ENCODE measurements at regions not wholly inside any gene's neighbourhood (a gene's known extent, or its start where the extent isn't known, plus 50 kb on each side); places are given as distances from the start of the nearest gene placed in this dataset.

DNA sequence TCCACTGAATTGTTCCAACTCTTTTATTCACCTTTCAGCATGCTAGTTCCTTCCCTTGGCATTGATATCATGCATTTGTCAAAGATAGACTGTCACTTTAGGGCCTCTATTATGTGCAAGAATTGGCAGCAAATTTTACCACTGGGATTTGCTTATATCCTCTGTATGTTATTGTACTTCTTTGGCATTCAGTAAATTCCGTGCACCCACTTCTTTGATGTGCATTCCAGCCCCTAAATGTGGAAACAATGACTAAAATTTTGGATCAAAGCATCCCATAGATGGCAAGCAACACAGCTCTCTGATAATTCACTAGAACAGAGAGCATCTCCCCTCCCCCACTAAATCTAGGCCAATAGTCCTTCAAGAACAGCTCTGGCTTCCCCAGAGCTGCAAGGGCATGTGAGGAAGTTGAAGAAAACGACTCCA lies 399.0 kb upstream of the HNRNPA3 start:
- DNase-seq (ENCODE audit: low read depth): no peak

GRCh38 chr2:176814274-176814673 lies 398.3 kb upstream of the HNRNPA3 start:
- DNase-seq (ENCODE audit: low read depth): no peak

DNA sequence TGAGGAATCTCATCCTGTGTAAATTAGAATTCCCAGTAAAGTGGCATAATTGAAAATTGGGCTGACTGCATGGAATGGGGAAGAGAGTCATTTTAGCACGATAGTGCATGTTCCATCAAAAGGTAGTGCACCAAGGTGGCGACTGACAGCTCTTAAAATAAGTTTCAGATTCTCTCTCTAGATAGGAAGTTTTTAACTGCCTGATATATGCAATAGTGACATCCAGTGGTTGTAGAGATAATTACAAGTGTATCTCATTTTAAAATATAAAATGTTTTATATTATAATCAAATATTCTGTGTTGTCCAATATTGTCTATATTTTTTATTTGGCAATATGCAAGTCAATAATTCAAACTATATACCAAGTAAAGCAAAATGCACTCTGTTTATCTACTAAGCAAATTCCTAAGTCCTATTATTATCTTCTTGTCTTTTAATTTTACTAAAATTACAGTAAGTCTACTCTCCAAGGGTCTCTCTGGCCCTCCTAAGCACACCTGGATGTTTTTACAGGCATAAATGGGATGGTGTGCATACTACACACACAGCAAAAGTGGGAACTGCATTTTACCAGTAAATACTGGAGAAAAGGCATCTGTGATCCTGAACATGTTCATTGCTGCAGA lies 397.7 kb upstream of the HNRNPA3 start:
- no peak for DNase-seq (ENCODE audit: low read depth)

DNA sequence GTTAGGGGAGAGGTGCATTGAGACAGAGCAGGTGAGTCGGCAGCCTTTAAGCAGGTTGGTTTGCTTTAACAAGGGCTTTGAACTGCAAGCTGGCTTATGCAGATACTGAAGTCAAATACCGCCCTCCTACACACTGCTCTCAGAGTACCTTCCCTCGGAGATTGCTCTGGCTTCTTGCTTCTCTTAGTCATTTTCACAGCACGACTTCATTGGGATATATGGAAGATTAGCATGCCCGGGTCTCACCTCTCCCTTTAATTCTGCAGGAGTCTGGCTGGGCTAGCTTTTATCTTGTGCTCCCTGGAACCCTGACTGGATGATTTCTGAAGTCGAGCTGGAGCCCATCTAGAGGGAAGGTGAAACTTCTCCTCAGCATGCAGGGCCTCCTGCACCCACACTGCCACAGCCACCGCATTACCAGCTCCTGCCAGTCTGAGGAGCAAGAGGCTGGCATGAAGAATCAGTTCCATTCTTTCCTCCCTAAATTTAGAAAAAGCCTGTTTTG lies 395.5 kb upstream of the HNRNPA3 start:
- no peak for DNase-seq (ENCODE audit: low read depth)

GRCh38 chr2:176818076-176818475 lies 394.5 kb upstream of the HNRNPA3 start:
- DNase-seq (ENCODE audit: low read depth): no peak

DNA sequence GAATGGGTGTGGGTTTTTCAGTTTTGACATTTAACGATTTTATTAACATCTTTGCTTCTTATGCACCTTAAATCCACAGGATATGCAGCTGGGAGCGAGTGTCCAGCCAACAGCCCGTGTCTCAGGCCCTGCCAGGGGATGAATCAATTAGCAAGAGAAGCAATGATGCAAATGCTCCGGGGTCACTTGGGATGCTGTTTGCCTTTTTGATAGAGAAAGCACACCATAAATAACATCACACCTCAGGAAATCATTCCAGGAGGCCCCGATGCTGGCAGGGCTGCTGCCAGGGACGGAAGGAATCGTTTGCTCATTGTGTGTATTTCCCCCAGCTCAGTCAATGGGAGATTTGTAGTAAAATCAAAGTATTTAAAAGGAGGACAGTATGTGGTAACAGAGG lies 394.0 kb upstream of the HNRNPA3 start:
- no peak for DNase-seq (ENCODE audit: low read depth)

DNA sequence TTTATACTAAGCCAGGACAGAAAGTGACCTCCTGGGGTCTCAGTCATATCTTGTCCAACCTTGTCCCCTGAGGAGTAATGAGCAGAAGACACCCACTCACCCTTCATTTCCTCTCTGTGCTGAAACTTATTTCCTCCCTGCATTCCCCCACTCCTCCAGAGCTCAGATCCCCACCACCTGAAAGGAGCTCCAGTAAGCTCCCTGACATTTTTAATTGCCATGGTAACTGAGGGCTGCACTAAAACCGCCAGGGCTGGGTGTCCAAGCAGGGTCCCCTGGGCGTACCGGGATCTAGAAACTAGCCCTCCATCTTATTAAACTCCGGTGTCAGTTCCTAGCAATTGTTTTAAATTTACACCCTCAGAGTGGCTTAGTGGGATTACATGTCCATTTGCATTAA lies 393.3 kb upstream of the HNRNPA3 start:
- DNase-seq (ENCODE audit: low read depth): no peak

DNA sequence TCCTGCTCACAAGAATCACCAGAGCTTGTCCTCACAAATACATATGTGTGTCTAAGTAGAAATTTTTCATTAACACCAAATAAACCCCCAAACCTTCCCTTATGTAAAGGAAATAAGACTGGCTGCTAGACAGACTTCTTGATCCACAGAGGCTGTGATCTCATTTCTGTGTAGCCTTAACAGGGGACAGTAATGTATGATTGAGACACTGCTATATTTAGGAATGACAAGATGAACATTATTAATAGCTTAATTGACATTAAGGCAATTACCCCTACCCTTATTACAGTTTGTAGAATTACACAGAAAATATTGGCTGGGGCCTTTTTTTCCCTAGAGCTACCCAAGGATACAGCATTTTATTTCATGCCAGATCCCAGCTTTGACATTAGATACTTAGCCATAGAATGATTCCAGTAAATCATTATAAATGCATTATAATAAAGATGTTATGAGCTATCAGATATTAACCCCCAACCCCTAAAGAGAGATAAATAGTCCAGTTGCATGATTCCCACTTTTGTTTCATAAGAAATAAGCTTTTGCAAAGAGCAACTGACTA lies 392.1 kb upstream of the HNRNPA3 start:
- no peak for DNase-seq (ENCODE audit: low read depth)

DNA sequence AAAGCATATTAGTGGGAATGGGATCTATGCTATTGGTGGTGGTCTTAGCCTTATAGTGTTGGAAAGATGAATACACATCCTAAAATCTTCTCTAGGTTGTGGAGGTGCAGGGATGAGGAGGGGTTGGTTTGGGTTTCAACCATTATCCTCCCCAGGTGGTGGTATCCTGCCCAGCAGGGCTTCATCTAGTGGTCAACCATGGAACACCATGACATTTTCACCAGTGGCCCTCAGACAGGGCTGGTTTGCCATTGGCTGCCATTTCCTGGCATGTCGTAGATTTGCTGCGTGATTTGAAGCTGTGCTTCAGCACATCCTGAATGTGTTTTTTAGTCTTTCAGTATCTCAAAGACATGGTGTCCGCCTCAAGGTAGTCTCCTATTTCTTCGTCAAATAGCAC lies 391.2 kb upstream of the HNRNPA3 start:
- DNase-seq (ENCODE audit: low read depth): no peak

DNA sequence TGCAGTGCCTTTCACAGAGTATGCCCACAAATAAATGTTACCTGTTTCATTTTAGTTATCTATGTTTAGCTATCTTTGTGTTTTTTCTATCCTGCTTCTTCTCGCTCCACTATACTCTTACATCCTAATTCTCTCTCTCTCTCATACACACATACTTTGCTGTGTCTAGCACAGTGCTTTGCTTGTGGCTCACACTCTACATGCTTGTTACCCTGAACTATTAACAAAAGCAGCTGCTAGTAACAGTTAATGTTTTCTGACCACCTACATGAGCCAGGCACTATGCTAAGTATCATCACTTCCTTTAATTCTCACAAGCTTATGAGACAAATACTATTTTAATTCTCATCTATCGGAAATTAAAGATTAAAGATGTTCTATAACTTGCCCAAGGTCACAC lies 390.5 kb upstream of the HNRNPA3 start:
- DNase-seq (ENCODE audit: low read depth): no peak

GRCh38 chr2:176826356-176826755 lies 386.2 kb upstream of the HNRNPA3 start:
- DNase-seq (ENCODE audit: low read depth): no peak

DNA sequence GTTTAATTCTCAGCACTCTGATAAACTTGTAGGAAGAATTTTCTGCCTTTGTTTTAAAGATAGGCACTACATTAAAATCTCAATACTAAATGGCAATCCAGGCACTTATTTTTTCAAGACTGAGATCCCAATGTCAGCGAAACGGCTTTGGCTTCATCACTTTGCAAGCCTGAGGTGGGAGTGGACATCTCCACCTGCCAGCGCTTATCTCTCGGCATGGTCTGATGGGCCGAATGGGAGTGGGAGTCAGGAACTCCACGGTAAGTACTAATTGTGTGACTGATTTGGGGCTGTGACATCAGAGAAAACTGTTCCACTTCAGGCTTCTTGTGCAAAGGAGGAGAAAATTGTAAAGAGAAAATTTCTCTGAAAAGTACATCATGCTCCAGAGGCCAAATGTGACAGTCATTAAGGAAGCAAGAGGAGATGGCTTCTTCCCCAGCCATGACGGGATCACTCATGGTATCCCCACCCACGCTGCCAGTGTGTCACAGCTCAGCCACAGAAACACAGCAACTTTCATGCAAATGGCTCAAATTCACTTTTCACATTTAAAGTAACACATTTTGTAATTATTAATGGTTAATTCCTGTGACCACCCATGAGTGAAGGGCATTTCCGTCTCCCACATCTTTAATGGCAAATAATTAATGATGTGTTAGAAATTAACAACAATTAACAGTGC lies 385.5 kb upstream of the HNRNPA3 start:
- no peak for DNase-seq (ENCODE audit: low read depth)

- DNase-seq (ENCODE audit: low read depth): no peak
Observed at GRCh38 chr2:176830362-176830761, 382.2 kb upstream of the HNRNPA3 start.

GRCh38 chr2:176832086-176832485 lies 380.5 kb upstream of the HNRNPA3 start:
- no peak for DNase-seq (ENCODE audit: low read depth)

DNA sequence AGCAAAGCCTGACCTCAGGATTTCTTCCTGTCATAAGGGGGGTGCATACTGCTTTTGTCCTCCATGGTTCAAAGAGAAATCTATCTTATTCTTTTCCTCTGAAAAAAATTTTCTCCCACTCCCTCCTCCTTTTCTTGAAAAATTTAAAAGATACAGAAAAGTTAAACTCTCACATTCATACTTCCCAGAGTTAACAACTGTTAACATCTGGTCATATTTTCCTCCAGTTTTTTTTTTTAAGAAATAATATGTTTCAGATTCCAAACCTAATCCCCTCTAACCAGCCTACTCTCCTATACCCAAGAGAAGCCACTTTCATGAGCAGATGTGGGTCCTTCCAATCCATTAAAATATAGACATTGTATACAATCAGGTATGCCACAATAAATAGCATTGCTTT lies 378.9 kb upstream of the HNRNPA3 start:
- DNase-seq (ENCODE audit: low read depth): no peak

DNA sequence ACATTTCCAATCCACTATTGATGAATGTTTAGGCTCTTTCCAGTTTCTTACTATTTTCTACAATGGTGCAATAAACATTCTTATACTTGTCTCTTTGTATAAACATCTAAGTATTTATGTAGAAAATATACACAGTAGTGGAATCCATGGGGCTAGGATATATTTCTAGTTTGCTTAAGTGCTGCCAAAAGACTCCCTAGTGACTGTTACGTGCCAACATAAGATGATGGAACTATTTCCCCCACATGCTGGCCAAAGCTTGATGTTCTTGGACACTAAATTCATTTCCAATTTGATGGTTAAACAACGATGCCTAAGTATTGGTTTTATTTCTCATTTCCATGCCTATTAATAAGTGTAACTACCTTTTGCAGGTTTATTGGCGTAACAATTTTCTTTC lies 378.4 kb upstream of the HNRNPA3 start:
- no peak for DNase-seq (ENCODE audit: low read depth)

GRCh38 chr2:176843208-176843607 lies 369.4 kb upstream of the HNRNPA3 start:
- no peak for DNase-seq (ENCODE audit: low read depth)

DNA sequence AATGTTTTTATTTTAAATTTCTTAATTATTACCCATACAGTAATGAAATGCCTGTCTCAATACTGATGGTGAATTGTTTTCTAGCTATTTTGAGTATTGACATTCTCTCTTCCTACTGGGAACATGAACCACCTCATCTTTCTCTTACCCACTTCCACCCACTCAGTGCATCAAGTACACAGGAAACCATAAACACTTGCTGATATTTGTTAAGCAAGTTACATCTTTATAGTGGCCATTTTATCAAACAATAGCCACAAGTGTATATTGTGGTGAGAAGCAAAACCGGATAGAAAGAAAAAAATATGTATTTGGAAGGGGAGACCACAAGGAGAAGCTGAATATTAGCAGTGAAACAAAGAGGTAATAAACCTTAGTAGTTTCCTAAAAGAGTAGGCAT lies 368.1 kb upstream of the HNRNPA3 start:
- no peak for DNase-seq (ENCODE audit: low read depth)

DNA sequence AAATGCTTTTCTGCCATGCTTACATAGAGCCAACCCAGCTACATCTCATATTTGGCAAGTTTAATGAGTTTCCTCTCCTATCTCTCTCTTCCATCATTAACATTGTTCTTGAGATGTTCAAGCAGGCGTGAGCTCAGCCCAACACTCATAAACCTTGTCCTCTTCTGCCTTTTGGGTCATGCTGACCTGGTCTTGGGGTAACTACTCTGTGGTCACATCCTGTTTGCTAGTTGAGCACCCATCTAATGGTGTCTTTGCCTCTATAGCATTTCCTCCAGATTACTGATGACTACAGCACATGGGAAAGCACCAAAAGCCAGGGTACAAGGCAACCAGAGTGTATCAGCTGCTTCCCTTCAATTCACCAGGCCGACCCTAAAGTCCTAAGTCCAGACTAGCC lies 366.9 kb upstream of the HNRNPA3 start:
- DNase-seq (ENCODE audit: low read depth): no peak

DNA sequence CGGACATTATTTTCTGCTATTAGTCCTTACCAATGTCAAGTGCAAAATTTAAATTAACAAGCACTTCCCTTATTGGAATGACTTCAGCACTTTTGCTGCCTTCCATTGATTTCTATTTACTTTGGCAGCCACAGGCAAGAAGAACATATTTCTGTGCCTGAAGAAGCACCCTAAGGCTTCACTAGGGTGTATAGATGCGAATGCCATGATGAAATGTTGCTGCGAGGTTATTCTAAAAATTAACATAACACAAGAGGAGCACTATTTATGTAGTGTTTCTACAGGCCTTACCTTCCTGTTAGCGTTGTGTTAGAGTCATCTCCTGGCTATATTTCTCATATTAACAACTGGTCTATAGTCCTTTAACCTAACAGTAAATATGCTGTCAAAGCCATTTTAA lies 365.0 kb upstream of the HNRNPA3 start:
- DNase-seq (ENCODE audit: low read depth): no peak

DNA sequence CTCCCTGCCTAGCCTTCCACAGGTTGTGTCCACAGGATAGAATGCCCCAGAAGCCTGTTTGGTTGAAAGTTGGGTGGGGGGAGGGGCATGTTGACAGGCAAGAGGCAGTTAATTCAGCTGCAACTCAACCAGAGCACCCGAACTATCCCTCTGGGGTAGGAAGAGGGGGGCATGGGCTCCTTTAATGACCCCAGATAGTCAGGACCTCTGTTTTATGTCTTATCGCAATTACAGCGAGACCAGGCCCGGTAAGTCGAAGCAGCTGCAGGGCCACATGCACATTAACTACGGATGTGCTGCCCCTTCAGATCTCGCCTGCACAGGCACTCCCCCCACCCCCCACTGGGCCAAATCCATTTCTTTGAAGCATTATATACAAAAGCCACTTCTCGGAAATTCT lies 363.8 kb upstream of the HNRNPA3 start:
- no peak for DNase-seq (ENCODE audit: low read depth)

DNA sequence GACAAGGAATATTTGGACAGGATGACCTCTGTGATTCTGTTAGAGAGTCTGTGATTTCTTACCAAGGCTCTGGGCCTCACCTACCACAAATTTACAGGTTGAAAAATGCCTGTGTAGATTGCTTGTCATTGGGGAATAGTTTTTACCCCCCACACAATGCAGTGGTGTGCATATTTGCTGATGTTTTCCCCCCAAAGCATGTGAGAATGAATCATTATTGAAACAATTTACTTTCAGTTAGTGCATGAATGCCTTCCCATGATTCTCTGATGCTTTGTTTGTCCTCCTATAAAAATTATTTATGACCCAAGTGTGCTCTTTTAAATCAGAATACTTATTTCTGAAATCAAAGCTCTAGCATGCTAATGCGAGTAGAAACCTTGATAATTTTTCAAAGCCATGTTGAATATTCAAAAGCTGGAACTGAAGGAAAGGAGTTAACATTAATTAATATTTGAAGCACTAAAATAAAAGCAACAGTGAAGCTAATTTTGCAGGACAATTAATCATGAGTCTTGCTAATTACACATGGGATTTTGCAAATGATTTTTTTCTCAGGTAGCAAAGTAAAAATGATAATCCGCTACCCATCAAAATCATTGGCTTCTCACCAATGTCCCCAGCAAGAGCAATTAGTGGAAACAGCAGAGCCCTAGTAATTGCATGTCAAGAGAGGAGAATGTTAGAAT lies 361.2 kb upstream of the HNRNPA3 start:
- no peak for DNase-seq (ENCODE audit: low read depth)
